NCI-H146 (cell line): ENCODE measurements at regions not wholly inside any gene's neighbourhood (a gene's known extent, or its start where the extent isn't known, plus 50 kb on each side); places are given as distances from the start of the nearest gene placed in this dataset.

ENCODE experiments used
- DNase-seq: peaks from one replicate; lab custom pipeline; 2025; lab: John Stamatoyannopoulos, UW

DNA sequence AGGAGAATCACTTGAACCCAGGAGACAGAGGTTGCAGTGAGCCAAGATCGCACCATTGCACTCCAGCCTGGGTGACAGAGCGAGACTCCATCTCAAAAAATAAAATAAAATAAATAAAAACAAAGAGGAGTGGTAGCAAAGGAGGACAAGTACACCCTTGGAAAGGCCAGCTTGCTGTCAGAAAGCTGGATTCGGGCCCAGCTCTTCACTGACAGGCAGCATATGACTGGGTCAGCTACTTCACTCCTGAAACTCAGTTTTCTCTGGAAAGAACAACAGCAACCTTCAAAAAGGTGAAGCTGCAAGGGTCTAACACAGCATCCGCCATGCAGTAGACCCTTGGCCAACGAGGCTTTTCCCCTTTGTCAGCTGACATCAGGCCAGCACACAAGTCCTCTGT is 156.0 kb upstream of the TIAM1 start:
- DNase-seq = no peak

DNA sequence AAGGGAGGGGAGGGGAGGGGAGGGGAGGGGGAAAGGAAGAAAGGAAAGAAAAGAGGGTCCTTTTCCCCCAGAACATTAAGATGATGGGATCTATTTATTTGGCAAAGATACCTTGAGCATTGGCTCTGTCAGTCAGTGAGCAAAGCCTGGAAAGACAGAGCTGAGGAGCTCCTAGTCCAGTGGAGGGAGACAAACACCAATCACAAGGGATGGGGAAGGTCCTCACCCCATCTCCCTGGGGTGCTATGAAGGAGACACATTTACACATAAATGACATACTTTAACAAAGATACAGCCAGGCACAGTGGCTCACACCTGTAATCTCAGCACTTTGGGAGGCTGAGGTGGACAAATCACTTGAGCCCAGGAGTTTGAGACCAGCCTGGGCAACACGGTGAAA is 154.9 kb upstream of the TIAM1 start:
- no peak for DNase-seq

DNA sequence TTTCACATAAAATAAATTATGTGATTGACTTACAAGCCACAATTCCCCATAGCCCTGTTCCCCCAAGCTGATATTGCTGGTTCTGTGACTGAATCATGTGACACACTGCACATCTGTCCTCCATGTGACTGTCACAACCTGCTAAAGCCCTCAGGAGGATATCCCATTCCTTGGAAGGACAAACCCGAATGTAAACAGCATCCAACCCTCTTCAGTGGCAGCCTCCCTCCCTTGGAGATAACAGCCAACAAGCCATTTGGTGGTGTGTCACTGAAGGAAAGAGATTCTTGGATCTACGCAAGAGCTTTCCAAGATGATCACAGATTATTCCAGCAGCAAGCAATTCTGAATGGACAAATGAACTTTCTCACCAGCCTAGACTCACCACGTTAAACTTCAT is 153.9 kb upstream of the TIAM1 start:
- no peak for DNase-seq

DNA sequence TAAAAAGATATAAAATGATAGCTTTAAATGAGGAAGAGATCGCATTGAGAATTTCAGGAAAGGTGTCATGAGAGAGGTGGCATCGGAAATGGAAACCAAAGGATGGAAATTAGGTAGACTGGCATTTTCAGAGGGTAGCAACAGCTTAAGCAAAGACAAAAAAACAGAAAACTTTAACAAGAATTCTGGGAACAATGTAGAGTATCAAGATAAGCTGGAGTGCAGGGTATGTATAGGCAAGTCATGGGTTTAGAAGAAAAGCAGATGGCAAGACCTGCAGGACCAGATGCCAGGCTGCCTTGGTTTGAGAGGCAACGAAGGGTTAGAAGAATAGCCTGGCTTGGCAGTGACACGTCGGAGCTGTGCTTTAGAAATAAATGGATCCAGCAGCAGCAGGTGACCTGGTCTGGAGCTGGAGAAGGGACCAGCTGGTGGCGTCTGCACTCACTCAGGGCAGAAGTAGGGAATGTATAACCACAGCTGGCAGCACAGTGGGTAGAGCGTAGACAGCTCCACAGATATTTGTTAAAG is 149.4 kb upstream of the TIAM1 start:
- DNase-seq = no peak

DNA sequence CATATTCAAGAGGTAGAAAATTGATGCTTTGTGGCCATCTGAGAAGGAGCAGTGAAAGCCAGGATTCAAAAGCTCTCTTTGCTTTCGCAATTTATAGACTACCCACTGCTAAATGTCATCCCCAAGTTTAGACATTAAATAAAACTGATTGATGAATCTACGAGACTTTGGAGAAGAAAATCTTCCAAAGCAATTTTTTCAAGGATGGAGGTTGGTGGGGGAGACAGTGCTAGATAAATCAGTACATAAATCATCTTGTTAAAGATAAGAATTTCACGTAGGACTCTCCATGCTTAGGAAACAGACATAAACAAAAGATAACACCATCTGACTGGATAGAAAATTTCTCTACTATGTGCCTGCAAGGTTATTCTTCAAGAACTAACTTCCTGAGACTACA is 147.6 kb upstream of the TIAM1 start:
- DNase-seq = no peak

DNA sequence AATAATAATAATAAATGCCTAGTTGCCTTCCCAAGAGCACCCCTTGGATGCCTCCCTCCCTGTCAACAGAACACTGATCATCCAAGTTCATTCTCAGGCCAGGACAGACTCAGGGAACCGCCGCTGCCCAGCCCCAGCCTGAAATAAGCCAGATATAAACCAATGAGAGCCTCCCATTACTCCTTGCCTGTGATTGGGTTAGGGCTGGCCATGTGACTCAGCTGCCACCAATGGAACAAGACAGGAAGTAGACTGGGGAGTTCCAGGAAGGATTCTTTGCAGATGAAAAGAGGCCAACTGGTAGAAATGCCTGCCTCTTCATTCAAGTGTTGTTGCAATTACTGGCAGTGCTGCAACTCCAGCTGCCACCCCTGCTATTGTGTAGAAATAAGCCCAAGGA is 146.4 kb upstream of the TIAM1 start:
- DNase-seq = no peak

DNA sequence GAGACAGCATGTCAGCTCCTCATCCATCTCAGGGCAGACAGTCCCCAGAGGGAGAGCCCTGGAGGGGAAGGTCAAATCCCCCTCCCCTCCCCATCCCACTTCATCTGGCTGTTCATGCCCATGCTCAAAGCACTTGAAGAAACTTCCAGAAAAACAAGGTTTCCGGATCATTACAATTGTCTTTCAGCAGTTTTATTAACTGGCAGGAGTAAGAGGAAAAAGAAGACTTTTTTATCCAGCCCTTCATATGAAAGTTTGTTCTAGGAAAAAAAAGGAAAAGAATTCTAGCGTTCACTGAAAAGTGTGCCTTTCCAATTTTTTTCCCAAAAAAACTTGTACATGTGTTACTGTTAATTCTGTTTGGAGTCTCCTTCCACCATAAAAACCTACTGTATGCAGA is 145.7 kb upstream of the TIAM1 start:
- DNase-seq = no peak

DNA sequence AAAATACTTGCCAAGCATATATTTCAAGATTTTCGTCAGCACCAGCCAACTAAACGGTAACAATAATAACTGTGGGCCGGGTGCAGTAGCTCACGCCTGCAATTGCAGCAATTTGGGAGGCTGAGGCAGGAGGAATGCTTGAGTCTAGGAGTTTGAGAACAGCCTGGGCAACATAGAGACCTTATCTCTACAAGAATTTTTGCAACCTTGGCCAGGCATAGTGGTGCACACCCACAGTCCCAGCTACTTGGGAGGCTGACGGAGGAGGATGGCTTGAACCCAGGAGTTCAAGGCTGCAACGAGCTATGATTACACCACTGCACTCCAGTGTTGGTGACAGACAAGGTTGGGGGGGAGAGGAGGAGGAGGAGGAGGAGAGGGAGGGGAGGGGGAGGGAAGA is 145.0 kb upstream of the TIAM1 start:
- no peak for DNase-seq

DNA sequence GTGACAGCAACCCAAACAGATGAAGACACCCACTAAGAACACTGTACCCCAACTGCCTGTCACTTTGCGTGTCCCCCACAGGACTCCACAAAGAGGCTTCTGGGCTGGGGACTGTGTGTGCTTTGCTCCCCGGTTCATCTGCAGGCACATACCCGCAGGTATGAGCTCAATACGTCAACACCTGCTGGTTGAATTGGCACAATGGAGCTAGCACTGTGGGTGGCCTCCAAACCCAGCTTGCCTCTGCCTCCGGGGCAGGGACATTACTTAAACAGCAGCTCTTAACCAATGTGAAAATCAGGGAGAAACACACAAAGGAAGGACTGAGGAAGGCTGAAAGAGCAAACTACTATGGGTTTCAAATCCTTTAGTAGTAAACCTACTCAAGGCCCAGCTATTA is 140.2 kb upstream of the TIAM1 start:
- peak; percentile 78 for DNase-seq

DNA sequence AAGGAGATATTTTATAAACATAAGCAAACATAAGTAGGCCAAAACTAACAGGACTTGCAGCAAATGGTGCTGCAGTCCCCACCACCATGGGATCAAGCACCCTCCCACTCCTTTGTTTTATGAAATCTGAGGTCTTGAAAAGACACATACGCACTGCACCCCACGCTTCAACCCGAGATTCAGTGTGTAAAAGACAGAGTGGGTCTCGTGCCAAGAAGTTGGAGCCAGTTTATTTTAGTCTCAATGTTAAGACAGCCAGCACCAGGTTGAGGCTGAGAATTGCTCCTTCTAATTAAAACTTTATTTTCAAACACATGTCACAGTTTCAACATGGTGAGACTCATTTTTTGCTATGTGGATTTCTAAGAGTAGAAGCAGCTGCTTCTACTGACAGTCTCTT is 139.1 kb upstream of the TIAM1 start:
- DNase-seq = no peak

DNA sequence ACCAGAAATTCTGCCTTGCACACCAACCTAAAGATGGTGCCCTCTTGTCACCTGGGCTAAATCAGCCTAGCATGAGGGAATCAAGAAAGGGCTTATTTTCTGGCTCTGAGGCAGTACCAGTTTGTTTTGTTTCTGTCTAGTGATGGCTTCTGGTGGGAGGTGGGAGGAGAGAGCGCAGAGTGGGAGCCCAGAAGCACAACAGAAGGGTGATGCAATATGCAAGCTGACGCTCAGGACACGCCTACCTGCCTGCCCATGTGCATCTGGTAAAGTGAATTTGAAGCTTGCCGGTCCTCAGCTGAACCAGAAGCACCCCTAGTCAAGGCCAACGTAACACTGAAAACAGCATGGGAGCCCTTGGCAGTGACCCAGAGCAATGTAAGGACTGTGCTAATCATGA is 138.4 kb upstream of the TIAM1 start:
- DNase-seq = no peak

DNA sequence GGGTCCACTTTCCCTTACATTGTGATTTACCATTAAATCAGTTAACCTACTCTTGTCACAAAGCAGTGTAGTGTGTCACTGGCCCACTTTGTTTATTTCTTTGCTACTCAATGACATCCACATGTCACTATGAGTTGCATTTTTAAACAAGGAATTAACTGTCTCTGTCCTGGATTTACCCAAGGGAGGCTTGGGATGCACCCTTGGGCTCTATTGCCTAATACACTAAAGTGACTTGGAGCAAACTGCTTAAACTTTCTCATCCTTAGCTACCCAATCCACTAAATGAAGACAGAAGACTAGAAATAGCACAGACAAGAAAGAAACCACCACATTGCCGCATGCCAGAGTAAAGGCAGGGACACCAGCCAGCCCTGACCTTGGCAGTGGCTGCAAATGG is 136.2 kb upstream of the TIAM1 start:
- DNase-seq = no peak

DNA sequence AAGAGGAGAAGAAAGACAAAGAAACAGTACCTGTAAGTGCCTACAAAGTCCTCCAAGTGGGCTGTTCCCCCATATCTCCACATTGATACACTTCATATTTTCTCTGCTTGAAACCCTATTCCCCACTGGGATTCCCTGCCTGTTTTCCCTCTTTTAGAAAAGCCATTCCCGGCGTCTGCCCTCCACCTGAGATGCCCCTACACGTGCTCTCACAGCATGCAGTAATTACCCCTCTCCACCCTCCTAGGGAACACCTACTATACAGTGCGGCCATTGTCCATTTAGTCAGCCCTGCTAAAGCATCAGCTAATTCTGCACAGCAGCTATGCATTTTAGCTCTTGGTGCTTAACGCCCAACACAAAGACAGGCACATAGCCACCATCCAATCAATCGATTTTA is 135.7 kb upstream of the TIAM1 start:
- DNase-seq = peak; percentile 84

DNA sequence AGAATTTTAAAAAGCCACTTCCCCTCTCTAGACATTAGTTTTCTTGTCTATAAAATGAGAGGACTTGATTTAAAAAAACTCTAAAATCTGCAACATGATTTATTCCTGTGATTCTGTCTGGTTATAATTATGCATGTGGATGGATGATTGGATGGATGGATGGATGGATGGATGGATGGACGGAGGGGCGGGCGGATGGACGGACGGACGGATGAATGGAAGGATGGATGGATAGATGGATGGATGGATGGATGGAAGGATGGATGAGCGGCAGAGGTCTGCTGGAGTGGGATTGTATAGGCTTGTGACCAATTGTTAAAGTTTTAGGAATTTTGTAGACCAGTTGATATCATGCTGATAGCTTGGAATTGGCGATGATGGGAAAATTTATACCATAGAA is 135.2 kb upstream of the TIAM1 start:
- no peak for DNase-seq

DNA sequence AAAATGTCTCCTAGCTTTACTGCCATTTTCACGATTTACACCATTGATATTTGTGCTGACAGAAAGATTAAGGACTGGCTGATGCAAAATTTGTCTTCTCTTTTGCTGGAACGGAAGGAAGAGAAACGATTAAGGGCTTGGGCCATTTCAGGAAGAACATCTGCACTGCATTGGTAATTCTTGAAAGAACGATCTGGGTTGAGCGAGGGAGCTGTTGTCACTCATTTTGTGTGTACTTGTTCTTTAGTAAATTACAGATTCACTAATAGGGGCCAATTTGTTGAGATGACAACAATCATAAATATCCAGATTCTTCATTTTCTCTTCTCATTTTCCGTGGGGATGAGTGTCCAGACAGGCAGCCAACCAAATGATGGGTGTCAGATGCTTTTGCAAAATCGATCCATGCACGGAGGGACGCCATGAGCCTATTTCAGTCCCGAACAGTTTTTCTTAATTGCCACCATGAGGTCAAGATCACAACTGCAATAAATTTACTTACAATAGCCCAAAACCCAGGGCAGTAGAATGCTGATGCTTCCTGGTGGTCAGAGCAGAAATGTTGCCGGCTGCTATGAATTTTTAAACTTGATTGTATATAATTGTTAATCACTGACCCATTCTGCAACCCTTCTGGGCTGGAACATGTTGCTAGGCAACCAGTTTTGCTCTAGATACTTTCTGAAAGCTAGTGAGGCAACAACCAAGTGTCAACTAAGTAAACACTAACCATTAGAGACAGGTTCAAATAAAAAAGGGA is 132.4 kb upstream of the TIAM1 start:
- no peak for DNase-seq

DNA sequence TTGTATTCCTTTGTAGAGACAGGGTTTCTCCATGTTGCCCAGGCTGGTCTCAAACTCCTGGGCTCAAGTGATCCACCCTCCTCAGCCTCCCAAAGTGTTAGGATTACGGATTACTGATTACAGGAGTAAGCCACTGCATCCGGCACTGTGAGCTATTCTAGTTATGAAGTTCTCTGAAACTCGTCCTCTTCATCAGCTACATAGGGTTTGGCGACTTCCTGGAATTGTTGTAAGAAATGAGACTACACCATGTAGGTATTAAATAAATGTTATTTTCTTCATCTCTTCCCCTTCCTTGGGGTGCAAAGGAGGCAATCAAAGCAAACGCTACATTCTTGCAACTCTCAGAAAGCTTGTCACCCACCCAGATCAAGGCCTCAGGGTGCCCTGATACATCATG is 131.2 kb upstream of the TIAM1 start:
- no peak for DNase-seq

DNA sequence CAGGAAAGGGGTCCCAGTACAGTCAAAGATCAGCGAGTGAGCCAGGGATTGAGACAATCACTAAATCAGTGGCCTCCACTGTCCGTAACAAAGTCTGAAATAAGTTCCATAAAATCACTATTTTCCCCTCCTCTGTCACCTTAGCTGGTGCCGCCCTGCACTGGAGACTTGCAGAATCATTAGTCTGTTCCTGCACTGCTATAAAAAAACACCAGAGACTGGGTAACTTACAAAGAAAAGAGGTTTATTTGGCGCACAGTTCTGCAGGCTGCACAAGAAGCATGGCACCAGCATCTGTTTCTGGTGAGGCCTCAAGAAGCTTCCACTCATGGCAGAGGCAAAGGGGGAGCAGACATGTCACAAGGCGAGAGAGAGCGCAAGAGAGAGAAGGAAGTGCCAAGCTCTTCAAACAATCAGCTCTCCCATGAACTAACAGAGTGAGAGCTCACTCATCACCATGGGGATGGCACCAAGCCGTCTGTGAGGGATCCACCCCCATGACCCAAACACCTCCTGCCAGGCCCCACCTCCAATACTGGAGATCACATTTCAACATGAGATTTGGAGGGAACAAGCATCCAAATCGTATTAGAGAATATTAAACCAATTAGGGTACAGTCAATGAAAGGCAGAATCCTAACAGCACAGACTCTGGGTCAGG is 129.8 kb upstream of the TIAM1 start:
- DNase-seq = no peak

DNA sequence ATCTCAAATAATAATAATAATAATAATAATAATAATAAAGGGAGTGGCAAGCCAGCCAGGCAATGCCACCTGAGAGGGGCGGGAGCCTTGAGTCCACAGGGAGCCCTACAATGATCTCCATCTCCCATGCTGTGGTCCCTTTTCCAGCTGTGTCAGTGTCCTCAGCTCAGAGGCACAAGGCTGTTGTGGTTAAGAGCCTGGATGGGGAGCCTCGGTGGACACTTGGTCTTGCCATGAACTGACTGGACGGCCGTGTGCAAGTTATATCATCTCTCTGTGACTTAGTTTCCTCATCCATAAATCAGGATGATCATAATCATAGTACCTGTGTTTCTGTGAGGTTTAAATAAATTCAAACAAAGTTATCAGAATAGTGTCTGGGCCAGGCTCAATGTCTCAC is 127.8 kb upstream of the TIAM1 start:
- no peak for DNase-seq

DNA sequence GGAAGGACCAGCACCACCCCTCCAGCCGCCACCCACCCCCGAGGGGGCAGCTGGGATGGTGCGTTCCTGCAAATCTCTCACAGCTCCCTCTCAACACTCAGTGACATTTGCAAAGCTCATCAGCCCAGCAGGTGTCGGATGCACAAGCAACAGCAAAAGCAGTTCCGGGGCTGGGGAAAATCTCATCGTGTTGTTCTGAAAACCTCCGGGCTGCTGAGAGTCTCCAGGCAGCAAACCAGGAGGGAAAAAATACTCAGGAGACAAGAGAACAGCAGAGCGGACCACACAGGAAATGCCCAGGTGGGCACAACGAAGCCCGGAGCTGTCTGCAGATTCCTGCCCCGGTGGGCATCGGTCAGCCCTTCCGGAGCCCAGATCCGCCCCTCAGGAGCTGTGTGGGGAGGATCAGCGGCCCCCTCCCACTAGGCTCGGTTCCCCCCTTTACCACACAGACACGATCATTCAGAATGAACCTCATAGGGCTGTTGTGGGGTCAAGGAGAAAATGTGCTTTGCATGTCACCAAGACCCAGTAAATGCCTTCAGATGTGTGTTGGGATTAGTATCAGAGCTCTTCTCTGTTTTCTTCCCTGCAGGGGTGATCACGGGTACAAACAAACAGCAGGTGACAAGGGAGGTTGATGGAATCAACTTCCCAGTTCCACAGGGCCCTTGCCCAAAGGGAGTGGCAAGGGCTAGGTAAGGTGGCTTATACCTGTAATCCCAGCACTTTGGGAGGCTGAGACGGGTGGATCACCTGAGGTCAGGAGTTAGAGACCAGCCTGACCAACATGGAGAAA is 127.0 kb upstream of the TIAM1 start:
- peak; percentile 56 for DNase-seq

DNA sequence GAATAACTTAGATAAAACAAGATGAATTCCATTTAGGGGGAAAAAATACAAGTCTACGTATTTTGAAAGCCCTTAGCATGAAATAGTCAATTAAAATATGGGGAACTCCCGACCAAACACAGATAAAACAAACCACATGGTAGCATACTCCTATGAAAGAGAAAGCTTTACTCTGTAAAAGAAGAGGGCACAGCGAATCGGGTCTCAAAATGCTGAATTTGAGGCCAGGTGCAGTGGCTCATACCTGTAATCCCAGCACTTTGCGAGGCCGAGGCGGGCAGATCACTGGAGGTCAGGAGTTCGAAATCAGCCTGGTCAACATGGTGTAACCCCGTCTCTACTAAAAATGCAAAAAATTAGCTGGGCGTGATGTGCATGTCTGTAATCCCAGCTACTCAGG is 116.9 kb upstream of the TIAM1 start:
- no peak for DNase-seq

DNA sequence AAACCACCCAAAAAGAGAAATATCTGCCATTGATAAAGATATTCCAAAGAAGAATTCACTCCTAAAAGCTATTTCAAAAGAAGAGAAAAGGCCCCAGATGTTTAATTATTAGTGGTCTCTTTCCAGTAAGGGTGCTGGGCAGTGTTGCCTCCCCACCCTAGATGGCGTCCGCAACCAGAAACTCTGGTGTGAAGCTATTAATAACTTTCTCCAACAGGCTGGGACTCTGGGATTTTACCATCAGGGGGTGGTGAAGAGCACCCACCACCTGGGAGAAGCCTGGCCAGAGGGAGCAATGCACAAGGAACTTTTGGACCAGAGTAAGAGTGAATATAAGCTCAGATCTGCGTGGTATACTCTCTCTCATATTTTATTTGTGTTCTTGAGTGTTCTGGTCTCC is 115.4 kb upstream of the TIAM1 start:
- DNase-seq = no peak

DNA sequence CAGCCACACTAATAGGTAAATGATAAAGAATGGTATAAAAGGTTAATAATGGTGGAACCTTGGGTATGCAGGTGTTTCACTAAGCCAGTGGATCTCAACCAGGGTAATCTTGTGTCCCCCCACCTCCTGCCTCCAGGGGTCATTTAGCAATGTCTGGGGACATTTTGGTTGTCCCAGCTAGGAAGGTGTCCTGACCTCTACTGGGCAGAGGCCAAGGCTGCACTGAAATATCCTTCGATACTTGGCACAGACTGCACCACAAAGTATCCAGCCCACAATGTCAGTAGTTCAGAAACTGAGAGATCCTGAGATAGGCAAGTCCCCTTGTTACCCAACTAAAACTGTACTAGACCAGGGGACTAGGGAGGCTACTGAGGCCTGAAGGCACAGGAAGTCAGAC is 113.6 kb upstream of the TIAM1 start:
- no peak for DNase-seq

DNA sequence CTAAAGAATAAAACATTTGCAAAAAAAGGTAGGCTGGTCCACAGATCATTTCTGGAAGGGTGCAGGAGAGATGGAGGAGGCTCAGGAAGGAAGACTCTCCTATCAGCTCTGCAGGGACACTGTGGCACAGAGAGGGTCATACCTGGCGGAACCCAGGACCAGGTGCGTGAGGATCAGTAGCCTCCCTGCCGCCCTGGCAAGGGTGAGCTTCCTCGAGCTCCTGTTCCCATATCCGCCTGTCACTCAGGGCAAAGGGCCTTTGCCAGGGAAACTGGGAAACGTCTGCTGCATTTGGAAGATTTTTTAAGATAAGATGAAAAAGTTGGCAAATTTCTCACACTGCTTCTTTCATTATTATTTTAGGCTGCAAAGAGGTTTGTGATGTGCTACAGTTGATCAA is 112.1 kb upstream of the TIAM1 start:
- no peak for DNase-seq
